Suprapubic skin (tissue), 4 donors: ENCODE measurements at regions not wholly inside any gene's neighbourhood (a gene's known extent, or its start where the extent isn't known, plus 50 kb on each side); places are given as distances from the start of the nearest gene placed in this dataset.

Source experiments
- DNase-seq, 2 donors: peaks; one replicate each; pipeline ENCODE4 v3.0.0-alpha.2; 2019; ENCODE audit warnings: low spot score in 2 of 2
- H3K27ac ChIP-seq: fragments of 200-600 bp; sonication (generic); one replicate; pipeline ENCODE4 v1.5.1; 2019
- H3K27me3 ChIP-seq: fragments of 200-600 bp; sonication (generic); one replicate; pipeline ENCODE4 v1.5.1; 2019
- H3K36me3 ChIP-seq: fragments of 200-600 bp; sonication (generic); one replicate; pipeline ENCODE4 v1.5.1; 2019
- H3K4me1 ChIP-seq: fragments of 200-600 bp; sonication (generic); one replicate; pipeline ENCODE4 v1.5.1; 2019
- H3K4me3 ChIP-seq: fragments of 200-600 bp; sonication (generic); one replicate; pipeline ENCODE4 v1.5.1; 2019; ENCODE audit warnings: mild to moderate bottlenecking
- H3K9me3 ChIP-seq: fragments of 200-600 bp; sonication (generic); one replicate; pipeline ENCODE4 v1.5.1; 2019
- CTCF ChIP-seq, 2 donors: fragments of 200-600 bp in 1 of 2; fragments of 450-650 bp in 1 of 2; sonication (generic) in 1 of 2; IDR thresholded peaks; one replicate each; pipeline ENCODE4 v1.5.1; 2016 to 2019; ENCODE audit warnings: antibody characterized with exemption in 2 of 2, mild to moderate bottlenecking in 1 of 2, moderate library complexity in 1 of 2
- EP300 ChIP-seq: sonication (generic); formaldehyde crosslinking; IDR thresholded peaks from one replicate; pipeline ENCODE4 v1.6.1; 2017; ENCODE audit warnings: antibody characterized with exemption
- POLR2A ChIP-seq, 2 donors: fragments of 450-650 bp; IDR thresholded peaks; one replicate each; pipeline ENCODE4 v1.6.1; 2017; ENCODE audit warnings: antibody characterized with exemption in 2 of 2, mild to moderate bottlenecking in 2 of 2, moderate library complexity in 2 of 2
- POLR2AphosphoS5 ChIP-seq, 3 donors: sonication (generic); formaldehyde crosslinking; IDR thresholded peaks; one replicate each; pipeline ENCODE4 v1.6.1; 2017; ENCODE audit warnings: antibody characterized with exemption in 3 of 3
- WGBS: methylation state at CpG from one replicate; pipeline ENCODE4 v1.1.5; 2018; 5-methylcytosine and 5-hydroxymethylcytosine counted together

DNA sequence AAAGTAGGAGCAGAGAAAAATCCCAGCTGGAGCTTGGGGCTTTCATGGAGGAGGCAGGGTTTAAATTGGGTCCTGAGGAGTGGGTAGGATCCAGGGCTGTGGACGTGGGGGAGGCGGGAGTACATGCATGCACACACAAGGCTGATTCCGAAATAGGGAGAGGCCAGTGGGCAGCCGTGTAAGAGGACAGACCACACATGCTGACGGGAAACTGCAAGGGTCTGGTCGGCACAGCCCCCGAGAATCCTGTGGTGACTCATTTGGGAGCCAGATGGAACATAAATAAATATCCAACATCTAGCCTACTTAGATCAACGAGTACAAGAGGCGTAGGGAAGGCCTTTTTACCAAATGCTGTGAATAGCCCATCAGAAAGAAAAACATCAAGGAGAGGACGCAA is 216.3 kb upstream of the ZNF507 start:
- Histone ChIP-seq H3K27ac (no peak overlapping the region), H3K4me1 (no peaks in the 10 kb centered on the region), H3K36me3 (no peaks in the 10 kb centered on the region), H3K9me3 (no peaks in the 10 kb centered on the region), H3K27me3 (no peaks in the 10 kb centered on the region), H3K4me3 (no peak overlapping the region)
- TF ChIP-seq POLR2A (IDR thresholded peaks at IDR 0.05) (no peak), CTCF (IDR thresholded peaks at IDR 0.05) (no peak)
- DNase-seq: no peak
- 62% methylated on average over 10 of the region's 10 CpGs for WGBS

- Histone ChIP-seq H3K4me1 (no peaks in the 10 kb centered on the region), H3K36me3 (no peaks in the 10 kb centered on the region), H3K9me3 (no peaks in the 10 kb centered on the region), H3K4me3 (no peak overlapping the region), H3K27ac (no peak overlapping the region), H3K27me3 (no peaks in the 10 kb centered on the region)
- DNase-seq: no peak
- 29% methylated on average over 6 of the region's 6 CpGs for WGBS
- TF ChIP-seq CTCF (IDR thresholded peaks at IDR 0.05) (no peak), POLR2AphosphoS5 (IDR thresholded peaks at IDR 0.05) (no peak), POLR2A (IDR thresholded peaks at IDR 0.05) (no peak), EP300 (no peak)
Observed at GRCh38 chr19:32130332-32130731, 215.1 kb upstream of the ZNF507 start.

GRCh38 chr19:32131005-32131404 is 214.4 kb upstream of the ZNF507 start:
- no peak overlapping the region for H3K4me3 ChIP-seq
- 68% methylated on average over 8 of the region's 8 CpGs for WGBS

DNA sequence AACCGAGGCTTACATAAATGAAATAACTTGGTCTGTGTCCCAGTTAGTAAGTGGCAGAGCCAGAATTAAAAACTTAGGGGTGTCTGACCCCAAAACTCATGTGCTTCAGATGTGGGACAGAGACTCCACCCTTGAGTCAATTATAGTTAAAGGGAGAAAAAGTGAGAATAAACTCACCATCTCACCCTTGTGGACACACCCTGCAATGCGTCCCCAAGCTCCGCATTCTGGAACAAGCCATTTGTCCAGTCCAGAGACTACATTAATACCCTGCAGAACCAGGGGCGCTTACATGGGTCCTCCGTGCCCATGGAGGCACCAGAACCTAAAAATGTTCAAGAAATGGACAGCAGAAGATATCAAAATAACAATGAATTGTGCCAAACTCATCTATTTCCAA is 207.0 kb upstream of the ZNF507 start:
- Histone ChIP-seq H3K27me3 (no peaks in the 10 kb centered on the region), H3K9me3 (no peaks in the 10 kb centered on the region), H3K27ac (no peak overlapping the region), H3K36me3 (no peaks in the 10 kb centered on the region), H3K4me3 (no peak overlapping the region), H3K4me1 (no peaks in the 10 kb centered on the region)
- no peak for DNase-seq
- 83% methylated on average over 5 of the region's 5 CpGs for WGBS
- TF ChIP-seq EP300 (no peak), POLR2AphosphoS5 (IDR thresholded peaks at IDR 0.05) (no peak)

More at GRCh38 chr19:32131005-32131404, 214.4 kb upstream of the ZNF507 start:
- no peaks in the 10 kb centered on the region for H3K9me3 ChIP-seq
- no peak for TF ChIP-seq POLR2A (IDR thresholded peaks at IDR 0.05)
- TF ChIP-seq EP300: no peak
- TF ChIP-seq POLR2AphosphoS5 (IDR thresholded peaks at IDR 0.05): no peak
- TF ChIP-seq CTCF (IDR thresholded peaks at IDR 0.05): no peak
- H3K27ac ChIP-seq: no peak overlapping the region
- no peaks in the 10 kb centered on the region for H3K4me1 ChIP-seq
- no peak for DNase-seq
- no peaks in the 10 kb centered on the region for H3K36me3 ChIP-seq
- H3K27me3 ChIP-seq: no peaks in the 10 kb centered on the region

- 50% methylated on average over 5 of the region's 7 CpGs for WGBS
- Histone ChIP-seq H3K27ac (no peak overlapping the region), H3K36me3 (no peaks in the 10 kb centered on the region), H3K4me1 (no peaks in the 10 kb centered on the region), H3K4me3 (no peak overlapping the region), H3K9me3 (peaks cover 3% of the 10 kb centered on the region), H3K27me3 (no peaks in the 10 kb centered on the region)
- TF ChIP-seq POLR2AphosphoS5 (IDR thresholded peaks at IDR 0.05) (no peak), CTCF (IDR thresholded peaks at IDR 0.05) (no peak), POLR2A (IDR thresholded peaks at IDR 0.05) (no peak), EP300 (no peak)
- DNase-seq: no peak
Observed at GRCh38 chr19:32141840-32142511, 203.4 kb upstream of the ZNF507 start.

GRCh38 chr19:32146664-32147063 is 198.7 kb upstream of the ZNF507 start:
- Histone ChIP-seq H3K27ac (no peak overlapping the region), H3K4me3 (no peak overlapping the region), H3K4me1 (no peaks in the 10 kb centered on the region), H3K27me3 (no peaks in the 10 kb centered on the region), H3K36me3 (no peaks in the 10 kb centered on the region), H3K9me3 (peaks cover 8% of the 10 kb centered on the region)
- no peak for TF ChIP-seq EP300
- no peak for TF ChIP-seq CTCF (IDR thresholded peaks at IDR 0.05)
- TF ChIP-seq POLR2AphosphoS5 (IDR thresholded peaks at IDR 0.05): no peak
- no peak for TF ChIP-seq POLR2A (IDR thresholded peaks at IDR 0.05)
- no peak for DNase-seq
